HEK293 (cell line): ENCODE measurements at regions not wholly inside any gene's neighbourhood (a gene's known extent, or its start where the extent isn't known, plus 50 kb on each side); places are given as distances from the start of the nearest gene placed in this dataset.

Experiments used
- CTCF ChIA-PET: fragments of 350-600 bp; formaldehyde crosslinking; extraction: SDS; loops from one replicate; lab custom pipeline; 2021; ENCODE audit warnings: antibody characterized with exemption; lab: Yijun Ruan, JAX
- POLR2A ChIA-PET: fragments of 300-600 bp; formaldehyde crosslinking; extraction: SDS; loops from one replicate; lab custom pipeline; 2020; ENCODE audit warnings: antibody characterized with exemption, inconsistent platforms; lab: Yijun Ruan, JAX
- H3K27ac ChIP-seq: fragments of 200-500 bp; sonication (Bioruptor generic); 2 replicates; pipeline ENCODE4 v1.5.1; 2014; ENCODE audit warnings: low read depth, low read length, control low read depth, inconsistent platforms; ENCODE audit errors: extremely low read depth
- H3K36me3 ChIP-seq, 2 experiments: fragments of 200-500 bp in 1 of 2; sonication (Bioruptor generic) in 1 of 2; 1 replicate in 1 of 2; 2 replicates in 1 of 2; pipeline ENCODE4 v1.5.1; 2014 to 2017; ENCODE audit warnings: inconsistent platforms in 2 of 2, low read length in 2 of 2; ENCODE audit not compliant: control insufficient read depth in 2 of 2, insufficient read depth in 1 of 2
- H3K4me1 ChIP-seq: fragments of 200-500 bp; sonication (Bioruptor generic); 2 replicates; pipeline ENCODE4 v1.5.1; 2014; ENCODE audit warnings: mild to moderate bottlenecking, low read length, inconsistent platforms; ENCODE audit not compliant: control insufficient read depth, insufficient read depth
- H3K4me3 ChIP-seq: 2 replicates; pipeline ENCODE4 v1.5.1; 2011; ENCODE audit warnings: low read depth, mild to moderate bottlenecking, control low read depth, low read length, moderate library complexity
- H3K9me3 ChIP-seq: fragments of 200-500 bp; sonication (Bioruptor generic); 2 replicates; pipeline ENCODE4 v1.5.1; 2014; ENCODE audit warnings: low read depth, low read length, inconsistent platforms; ENCODE audit not compliant: control insufficient read depth, insufficient read depth
- EGR2 ChIP-seq: fragments of 450-650 bp; formaldehyde crosslinking; IDR thresholded peaks from 2 replicates; pipeline ENCODE4 v1.5.1; 2016; ENCODE audit warnings: low read depth, missing biosample characterization, missing genetic modification characterization
- FEZF1 ChIP-seq: fragments of 450-650 bp; formaldehyde crosslinking; IDR thresholded peaks from 2 replicates; pipeline ENCODE4 v1.5.1; 2016; ENCODE audit warnings: missing biosample characterization, missing genetic modification characterization
- GLI2 ChIP-seq: fragments of 450-650 bp; formaldehyde crosslinking; IDR thresholded peaks from 2 replicates; pipeline ENCODE4; 2017; ENCODE audit warnings: missing biosample characterization, missing genetic modification characterization, low read depth, borderline replicate concordance
- SCRT1 ChIP-seq: fragments of 450-650 bp; formaldehyde crosslinking; IDR thresholded peaks from 2 replicates; pipeline ENCODE4 v1.5.1; 2016; ENCODE audit warnings: missing biosample characterization, missing genetic modification characterization, borderline replicate concordance
- SCRT2 ChIP-seq: fragments of 450-650 bp; formaldehyde crosslinking; IDR thresholded peaks from 2 replicates; pipeline ENCODE4 v1.5.1; 2016; ENCODE audit warnings: missing biosample characterization, missing genetic modification characterization
- SP3 ChIP-seq: fragments of 450-650 bp; formaldehyde crosslinking; IDR thresholded peaks from 2 replicates; pipeline ENCODE4 v1.5.1; 2016; ENCODE audit warnings: missing biosample characterization, missing genetic modification characterization
- ZBTB48 ChIP-seq: fragments of 450-650 bp; formaldehyde crosslinking; IDR thresholded peaks from 2 replicates; pipeline ENCODE4 v1.5.1; 2016; ENCODE audit warnings: missing biosample characterization, missing genetic modification characterization
- ZFP41 ChIP-seq: fragments of 450-650 bp; formaldehyde crosslinking; IDR thresholded peaks from 2 replicates; pipeline ENCODE4 v1.5.1; 2016; ENCODE audit warnings: missing biosample characterization, missing genetic modification characterization, borderline replicate concordance
- ZNF112 ChIP-seq: fragments of 450-650 bp; formaldehyde crosslinking; IDR thresholded peaks from 2 replicates; pipeline ENCODE4 v1.5.0; 2017; ENCODE audit warnings: missing biosample characterization, missing genetic modification characterization
- ZNF114 ChIP-seq: fragments of 450-650 bp; formaldehyde crosslinking; IDR thresholded peaks from 2 replicates; pipeline ENCODE4 v1.5.0; 2017; ENCODE audit warnings: missing biosample characterization, missing genetic modification characterization
- ZNF138 ChIP-seq: fragments of 450-650 bp; formaldehyde crosslinking; IDR thresholded peaks from 2 replicates; pipeline ENCODE4 v1.5.1; 2016; ENCODE audit warnings: missing biosample characterization, missing genetic modification characterization, borderline replicate concordance
- ZNF184 ChIP-seq: fragments of 450-650 bp; IDR thresholded peaks from 2 replicates; pipeline ENCODE4 v1.5.1; 2018; ENCODE audit warnings: missing biosample characterization, mild to moderate bottlenecking, missing genetic modification characterization
- ZNF2 ChIP-seq: fragments of 450-650 bp; formaldehyde crosslinking; IDR thresholded peaks from 2 replicates; pipeline ENCODE4 v1.5.1; 2016; ENCODE audit warnings: missing biosample characterization, missing genetic modification characterization
- ZNF266 ChIP-seq: fragments of 450-650 bp; formaldehyde crosslinking; IDR thresholded peaks from 2 replicates; pipeline ENCODE4 v1.5.1; 2016; ENCODE audit warnings: missing biosample characterization, missing genetic modification characterization, low read depth
- ZNF274 ChIP-seq, 2 experiments: fragments of 200-500 bp in 1 of 2; fragments of 450-650 bp in 1 of 2; sonication (Bioruptor generic) in 1 of 2; formaldehyde crosslinking in 1 of 2; IDR thresholded peaks; 2 replicates each; pipeline versions ENCODE4 v1.5.1 to v1.6.1; 2014 to 2016; ENCODE audit warnings: borderline replicate concordance in 1 of 2, inconsistent platforms in 1 of 2, low read length in 1 of 2, missing biosample characterization in 1 of 2, missing genetic modification characterization in 1 of 2
- ZNF292 ChIP-seq: fragments of 450-650 bp; formaldehyde crosslinking; IDR thresholded peaks from 2 replicates; pipeline ENCODE4 v1.5.1; 2016; ENCODE audit warnings: low read depth, missing biosample characterization, missing genetic modification characterization, borderline replicate concordance
- ZNF311 ChIP-seq: fragments of 450-650 bp; formaldehyde crosslinking; IDR thresholded peaks from 2 replicates; pipeline ENCODE4 v1.5.1; 2017; ENCODE audit warnings: missing biosample characterization, missing genetic modification characterization, borderline replicate concordance
- ZNF37A ChIP-seq: fragments of 450-650 bp; IDR thresholded peaks from 2 replicates; pipeline ENCODE4 v1.5.1; 2018; ENCODE audit warnings: missing biosample characterization, missing genetic modification characterization
- ZNF510 ChIP-seq: fragments of 450-650 bp; formaldehyde crosslinking; IDR thresholded peaks from 2 replicates; pipeline ENCODE4 v1.5.1; 2018; ENCODE audit warnings: mild to moderate bottlenecking, missing genetic modification characterization, missing biosample characterization; ENCODE audit not compliant: insufficient replicate concordance
- ZNF561 ChIP-seq: fragments of 450-650 bp; IDR thresholded peaks from 2 replicates; pipeline ENCODE4 v1.5.1; 2018; ENCODE audit warnings: missing biosample characterization, missing genetic modification characterization, borderline replicate concordance
- ZNF585B ChIP-seq: fragments of 450-650 bp; formaldehyde crosslinking; IDR thresholded peaks from 2 replicates; pipeline ENCODE4 v1.5.1; 2016; ENCODE audit warnings: missing biosample characterization, missing genetic modification characterization
- ZNF600 ChIP-seq: fragments of 450-650 bp; formaldehyde crosslinking; IDR thresholded peaks from 2 replicates; pipeline ENCODE4 v1.5.1; 2016; ENCODE audit warnings: missing biosample characterization, missing genetic modification characterization
- ZNF624 ChIP-seq: fragments of 450-650 bp; formaldehyde crosslinking; IDR thresholded peaks from 2 replicates; pipeline ENCODE4 v1.5.1; 2017; ENCODE audit warnings: missing biosample characterization, missing genetic modification characterization
- ZNF654 ChIP-seq: fragments of 450-650 bp; formaldehyde crosslinking; IDR thresholded peaks from 2 replicates; pipeline ENCODE4 v1.5.1; 2016; ENCODE audit warnings: low read depth, missing biosample characterization, missing genetic modification characterization
- ZNF660 ChIP-seq: fragments of 450-650 bp; IDR thresholded peaks from 2 replicates; pipeline ENCODE4 v1.5.1; 2018; ENCODE audit warnings: missing biosample characterization, mild to moderate bottlenecking, missing genetic modification characterization
- ZNF677 ChIP-seq: fragments of 450-650 bp; IDR thresholded peaks from 2 replicates; pipeline ENCODE4 v1.5.0; 2018; ENCODE audit warnings: missing biosample characterization, mild to moderate bottlenecking, missing genetic modification characterization, moderate library complexity
- ZNF76 ChIP-seq: fragments of 450-650 bp; formaldehyde crosslinking; IDR thresholded peaks from 2 replicates; pipeline ENCODE4; 2016; ENCODE audit warnings: low read depth, missing biosample characterization, missing genetic modification characterization, borderline replicate concordance
- ZNF777 ChIP-seq: fragments of 450-650 bp; formaldehyde crosslinking; IDR thresholded peaks from 2 replicates; pipeline ENCODE4 v1.5.1; 2017; ENCODE audit warnings: missing biosample characterization, missing genetic modification characterization, borderline replicate concordance
- ZNF785 ChIP-seq: fragments of 450-650 bp; formaldehyde crosslinking; IDR thresholded peaks from 2 replicates; pipeline ENCODE4 v1.5.1; 2016; ENCODE audit warnings: missing biosample characterization, missing genetic modification characterization
- ZSCAN23 ChIP-seq: fragments of 450-650 bp; formaldehyde crosslinking; IDR thresholded peaks from 2 replicates; pipeline ENCODE4 v1.5.1; 2016; ENCODE audit warnings: missing biosample characterization, missing genetic modification characterization
- TF ChIP-seq, protein P1 (sequence below): fragments of 450-650 bp; formaldehyde crosslinking; IDR thresholded peaks from 2 replicates; pipeline ENCODE4 v1.5.1; 2017; ENCODE audit warnings: missing biosample characterization, missing genetic modification characterization
- TF ChIP-seq, protein P2 (sequence below): fragments of 450-650 bp; formaldehyde crosslinking; IDR thresholded peaks from 2 replicates; pipeline ENCODE4 v1.5.1; 2016; ENCODE audit warnings: missing biosample characterization, missing genetic modification characterization

DNA sequence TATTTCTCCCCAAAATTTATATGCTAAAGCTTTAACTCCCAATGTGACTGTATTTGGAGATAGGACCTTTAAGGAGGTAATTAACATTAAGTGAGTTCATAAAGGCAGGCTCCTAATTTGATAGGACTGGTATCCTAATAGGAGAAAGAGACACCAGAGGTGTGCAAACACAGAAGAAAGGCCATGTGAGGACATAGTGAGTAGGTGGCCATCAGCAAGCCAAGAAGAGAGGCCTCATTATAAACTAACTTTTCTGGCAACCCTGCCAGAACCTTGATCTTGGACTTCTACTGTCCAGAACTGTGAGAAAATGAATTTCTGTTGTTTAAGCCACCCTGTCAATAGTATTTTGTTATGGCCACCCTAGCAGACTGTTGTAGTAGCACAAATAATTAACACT is 177.9 kb upstream of the FUT9 start:
- TF ChIP-seq ZNF76 (tag by site-specific recombination) = no peak
- no peak for TF ChIP-seq ZNF266
- no peak for TF ChIP-seq ZNF311
- TF ChIP-seq EGR2 (tag by site-specific recombination) = no peak
- no peak for TF ChIP-seq ZNF2 (tag by site-specific recombination)
- no peak for TF ChIP-seq ZNF138 (tag by site-specific recombination)
- Histone ChIP-seq H3K36me3 (no peaks in the 10 kb centered on the region), H3K4me3 (no peak overlapping the region), H3K27ac (no peak overlapping the region), H3K4me1 (no peaks in the 10 kb centered on the region), H3K9me3 (no peaks in the 10 kb centered on the region)
- POLR2A ChIA-PET = no interaction called here
- CTCF ChIA-PET = no interaction called here

DNA sequence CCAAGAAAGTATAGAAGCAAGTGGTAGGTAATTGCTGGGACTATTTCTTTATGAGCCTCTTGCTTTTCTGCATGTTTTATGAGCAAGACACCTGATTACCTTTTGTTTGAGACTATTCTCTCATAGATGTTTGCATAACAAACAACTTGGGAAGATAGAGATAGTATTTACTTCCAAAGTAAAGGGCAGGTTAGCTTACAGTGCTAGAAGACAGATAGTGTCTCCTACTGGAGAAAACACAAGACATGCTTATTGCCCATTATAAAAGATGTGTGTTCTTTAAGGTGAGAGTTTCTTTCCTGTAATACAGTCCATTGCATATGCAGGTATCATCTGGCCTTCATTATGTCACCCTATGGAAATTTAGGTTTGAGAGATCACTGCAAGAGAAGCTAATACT is 174.2 kb upstream of the FUT9 start:
- Histone ChIP-seq H3K36me3 (no peaks in the 10 kb centered on the region), H3K4me1 (no peaks in the 10 kb centered on the region), H3K4me3 (no peak overlapping the region), H3K9me3 (no peaks in the 10 kb centered on the region), H3K27ac (no peak overlapping the region)
- POLR2A ChIA-PET = no interaction called here
- no peak for TF ChIP-seq ZNF184 (tag by site-specific recombination)
- no peak for TF ChIP-seq ZNF37A (tag by site-specific recombination)
- no peak for TF ChIP-seq ZFP41
- TF ChIP-seq ZNF274 (IDR thresholded peaks at IDR 0.05; ENCODE audit: low read length) = no peak
- TF ChIP-seq ZNF274 (tag by site-specific recombination; IDR thresholded peaks at IDR 0.05; ENCODE audit: borderline replicate concordance) = no peak
- TF ChIP-seq, protein P1, sequence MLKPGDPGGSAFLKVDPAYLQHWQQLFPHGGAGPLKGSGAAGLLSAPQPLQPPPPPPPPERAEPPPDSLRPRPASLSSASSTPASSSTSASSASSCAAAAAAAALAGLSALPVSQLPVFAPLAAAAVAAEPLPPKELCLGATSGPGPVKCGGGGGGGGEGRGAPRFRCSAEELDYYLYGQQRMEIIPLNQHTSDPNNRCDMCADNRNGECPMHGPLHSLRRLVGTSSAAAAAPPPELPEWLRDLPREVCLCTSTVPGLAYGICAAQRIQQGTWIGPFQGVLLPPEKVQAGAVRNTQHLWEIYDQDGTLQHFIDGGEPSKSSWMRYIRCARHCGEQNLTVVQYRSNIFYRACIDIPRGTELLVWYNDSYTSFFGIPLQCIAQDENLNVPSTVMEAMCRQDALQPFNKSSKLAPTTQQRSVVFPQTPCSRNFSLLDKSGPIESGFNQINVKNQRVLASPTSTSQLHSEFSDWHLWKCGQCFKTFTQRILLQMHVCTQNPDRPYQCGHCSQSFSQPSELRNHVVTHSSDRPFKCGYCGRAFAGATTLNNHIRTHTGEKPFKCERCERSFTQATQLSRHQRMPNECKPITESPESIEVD (tag by site-specific recombination) = no peak
- TF ChIP-seq ZNF114 (tag by site-specific recombination) = no peak
- TF ChIP-seq ZSCAN23 = no peak
- TF ChIP-seq ZNF585B = no peak
- no peak for TF ChIP-seq ZNF660
- no peak for TF ChIP-seq SP3 (tag by site-specific recombination)
- TF ChIP-seq SCRT2 (tag by site-specific recombination) = no peak
- TF ChIP-seq ZNF777 (tag by site-specific recombination) = no peak
- TF ChIP-seq ZNF785 (tag by site-specific recombination) = no peak
- CTCF ChIA-PET = no interaction called here

DNA sequence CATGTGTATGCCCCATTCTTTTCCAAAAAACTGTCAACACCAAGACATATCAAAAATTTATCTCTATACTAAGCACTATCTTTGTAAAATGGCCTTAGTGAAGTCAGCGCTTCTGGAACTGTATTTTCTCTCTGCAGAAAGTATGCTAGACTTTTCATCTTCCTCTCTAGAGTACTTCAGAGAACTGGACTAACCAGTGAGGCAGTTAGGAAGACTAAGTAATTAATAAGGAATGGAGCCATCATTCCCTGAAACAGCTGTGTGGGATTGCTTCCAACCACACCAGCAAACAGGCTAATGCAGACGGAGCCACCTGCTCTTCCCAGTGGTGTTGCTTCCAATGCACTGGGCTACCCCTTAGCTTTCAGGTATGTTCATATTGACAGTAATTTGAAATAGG is 169.1 kb upstream of the FUT9 start:
- H3K4me1 ChIP-seq = no peaks in the 10 kb centered on the region
- H3K27ac ChIP-seq = no peak overlapping the region
- H3K9me3 ChIP-seq = no peaks in the 10 kb centered on the region
- no peak overlapping the region for H3K4me3 ChIP-seq
- no peaks in the 10 kb centered on the region for H3K36me3 ChIP-seq
- no peak for TF ChIP-seq GLI2 (tag by site-specific recombination)
- no peak for TF ChIP-seq ZBTB48 (tag by site-specific recombination)
- TF ChIP-seq ZNF677 = no peak
- no peak for TF ChIP-seq ZNF292 (tag by site-specific recombination)
- no peak for TF ChIP-seq ZNF510 (tag by site-specific recombination)
- TF ChIP-seq ZNF600 (tag by site-specific recombination) = no peak
- TF ChIP-seq ZNF624 = no peak
- TF ChIP-seq SCRT1 (tag by site-specific recombination) = no peak
- no peak for TF ChIP-seq ZNF112 (tag by site-specific recombination)
- TF ChIP-seq ZNF785 (tag by site-specific recombination) = no peak
- no peak for TF ChIP-seq ZNF37A (tag by site-specific recombination)
- TF ChIP-seq ZNF561 (tag by site-specific recombination) = no peak
- no peak for TF ChIP-seq ZNF311
- no peak for TF ChIP-seq FEZF1 (tag by site-specific recombination)
- TF ChIP-seq, protein P2, sequence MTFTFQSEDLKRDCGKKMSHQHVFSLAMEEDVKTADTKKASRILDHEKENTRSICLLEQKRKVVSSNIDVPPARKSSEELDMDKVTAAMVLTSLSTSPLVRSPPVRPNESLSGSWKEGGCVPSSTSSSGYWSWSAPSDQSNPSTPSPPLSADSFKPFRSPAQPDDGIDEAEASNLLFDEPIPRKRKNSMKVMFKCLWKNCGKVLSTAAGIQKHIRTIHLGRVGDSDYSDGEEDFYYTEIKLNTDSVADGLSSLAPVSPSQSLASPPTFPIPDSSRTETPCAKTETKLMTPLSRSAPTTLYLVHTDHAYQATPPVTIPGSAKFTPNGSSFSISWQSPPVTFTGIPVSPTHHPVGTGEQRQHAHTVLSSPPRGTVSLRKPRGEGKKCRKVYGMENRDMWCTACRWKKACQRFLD (tag by site-specific recombination) = no peak
- no peak for TF ChIP-seq ZNF654 (tag by site-specific recombination)
- no peak for TF ChIP-seq SCRT2 (tag by site-specific recombination)
- ChIA-PET POLR2A (no interaction called here), CTCF (no interaction called here)
